Heart left ventricle (tissue), 13 donors: ENCODE measurements at regions not wholly inside any gene's neighbourhood (a gene's known extent, or its start where the extent isn't known, plus 50 kb on each side); places are given as distances from the start of the nearest gene placed in this dataset.

Experiments
- CTCF ChIP-seq, 12 donors: fragments of 200-600 bp; sonication (generic) in 4 of 12; IDR thresholded peaks; one replicate each; pipeline versions ENCODE4 v1.5.0 to v1.8.0; 2018 to 2022; ENCODE audit warnings: antibody characterized with exemption in 12 of 12, mild to moderate bottlenecking in 5 of 12
- POLR2A ChIP-seq, 2 donors: fragments of 450-650 bp; IDR thresholded peaks; one replicate each; pipeline ENCODE4 v1.6.1; 2017; ENCODE audit warnings: antibody characterized with exemption in 2 of 2, mild to moderate bottlenecking in 2 of 2, moderate library complexity in 2 of 2
- donor health status: ischemic (EF 13 %, LVEDD 7.1; RV severe dilation, severe dysfunction).
- donor health status: DM: no; HTN: yes; CAD: no.
- donor health status: DM: no; HTN: no; CAD: no.
- donor health status: ischemic (EF 25% LVEDD 6.9; RV normal size, moderate dysfunction).
- donor health status: ischemic (EF 25% LVEDD 5.7; RV mildly dilated, moderate dysfunction).
- donor health status: ischemic (EF 35%, LVEDD 5.7; RV mildly dilated, moderate dysfunction).
- donor health status: nonischemic (EF 11% LVEDD 7.7; RV severe dilation, severe dysfunction).
- donor health status: DM: yes; HTN: yes; CAD: no.
- donor health status: PGD.
- donor health status: ischemic (EF 29% LVEDD 5.4; RV normal size, mild dysfunction).
- donor health status: nonischemic (EF 23%, LVEDD 6.1; RV moderate dilation, normal function).

- TF ChIP-seq CTCF (IDR thresholded peaks at IDR 0.05) (no peak), POLR2A (IDR thresholded peaks at IDR 0.05) (no peak)
These were observed 56.0 kb upstream of the PIM1 start for GRCh38 chr6:37113976-37114375.
